Heart left ventricle (tissue), 13 donors: ENCODE measurements at regions not wholly inside any gene's neighbourhood (a gene's known extent, or its start where the extent isn't known, plus 50 kb on each side); places are given as distances from the start of the nearest gene placed in this dataset.

ENCODE experiments used
- CTCF ChIP-seq, 12 donors: fragments of 200-600 bp; sonication (generic) in 4 of 12; IDR thresholded peaks; one replicate each; pipeline versions ENCODE4 v1.5.0 to v1.8.0; 2018 to 2022; ENCODE audit warnings: antibody characterized with exemption in 12 of 12, mild to moderate bottlenecking in 5 of 12
- POLR2A ChIP-seq, 2 donors: fragments of 450-650 bp; IDR thresholded peaks; one replicate each; pipeline ENCODE4 v1.6.1; 2017; ENCODE audit warnings: antibody characterized with exemption in 2 of 2, mild to moderate bottlenecking in 2 of 2, moderate library complexity in 2 of 2
- donor health status: ischemic (EF 13 %, LVEDD 7.1; RV severe dilation, severe dysfunction).
- donor health status: DM: no; HTN: yes; CAD: no.
- donor health status: DM: no; HTN: no; CAD: no.
- donor health status: ischemic (EF 25% LVEDD 6.9; RV normal size, moderate dysfunction).
- donor health status: ischemic (EF 25% LVEDD 5.7; RV mildly dilated, moderate dysfunction).
- donor health status: ischemic (EF 35%, LVEDD 5.7; RV mildly dilated, moderate dysfunction).
- donor health status: nonischemic (EF 11% LVEDD 7.7; RV severe dilation, severe dysfunction).
- donor health status: DM: yes; HTN: yes; CAD: no.
- donor health status: PGD.
- donor health status: ischemic (EF 29% LVEDD 5.4; RV normal size, mild dysfunction).
- donor health status: nonischemic (EF 23%, LVEDD 6.1; RV moderate dilation, normal function).

- TF ChIP-seq CTCF (IDR thresholded peaks at IDR 0.05) (no peak), POLR2A (IDR thresholded peaks at IDR 0.05) (no peak)
Measured at GRCh38 chr3:78140866-78141265, 1101.0 kb downstream of the ROBO2 start.
